Pancreas (tissue), 10 donors: ENCODE measurements at regions not wholly inside any gene's neighbourhood (a gene's known extent, or its start where the extent isn't known, plus 50 kb on each side); places are given as distances from the start of the nearest gene placed in this dataset.

Experiments
- ATAC-seq, 4 donors: fragments of 200-7000 bp; cut with Tn5 transposase; one replicate each; pipeline versions ENCODE4 v1.8.0 to v1.9.1; 2020; ENCODE audit warnings: mild to moderate bottlenecking in 4 of 4, moderate library complexity in 4 of 4
- DNase-seq, 6 donors: peaks; one replicate each; pipeline ENCODE4 v3.0.0-alpha.2; 2020
- FAIRE-seq: peaks from 2 replicates; lab custom pipeline; 2012; peaks lifted over from hg19 to GRCh38; lab: Jason Lieb, UNC
- H3K27ac ChIP-seq, 4 donors: fragments of 200-600 bp; sonication (generic); 1 replicate in 3 of 4; 2 replicates in 1 of 4; pipeline versions ENCODE4 v1.5.0 to v1.8.0; 2020
- H3K27me3 ChIP-seq, 4 donors: fragments of 200-600 bp; one replicate each; pipeline ENCODE4 v1.8.0; 2021
- H3K36me3 ChIP-seq, 3 donors: fragments of 200-600 bp; sonication (generic) in 1 of 3; one replicate each; pipeline versions ENCODE4 v1.5.0 to v1.8.0; 2020 to 2021
- H3K4me1 ChIP-seq, 3 donors: fragments of 200-600 bp; one replicate each; pipeline ENCODE4 v1.8.0; 2021
- H3K4me3 ChIP-seq, 4 donors: fragments of 200-600 bp; sonication (generic) in 2 of 4; one replicate each; pipeline versions ENCODE4 v1.5.0 to v1.8.0; 2020 to 2021
- H3K9me3 ChIP-seq, 4 donors: fragments of 200-600 bp; one replicate each; pipeline ENCODE4 v1.8.0; 2021
- WGBS, 2 donors: extraction: QIAGEN DNeasy Blood & Tissue Kit; methylation state at CpG; one replicate each; pipeline ENCODE4 v1.1.7; 2013; 5-methylcytosine and 5-hydroxymethylcytosine counted together
- intact Hi-C, 3 donors: fragments of 100-400 bp; cut with DNase I; formaldehyde crosslinking; loops; one replicate each; pipeline versions ENCODE4 v1.11.1 to v1.14.2; 2022
- TF ChIP-seq, protein P1 (sequence below), 4 donors: fragments of 200-600 bp; sonication (generic) in 3 of 4; IDR thresholded peaks; one replicate each; pipeline versions ENCODE4 v1.5.0 to v1.8.0; 2021; ENCODE audit warnings: antibody characterized with exemption in 4 of 4
- donor health status: healthy with polysubstance abuse.
- donor health status: DM: no; HTN: no; CAD: no; lungs with moderate emphysema.
- donor health status: DM: no; HTN: no; CAD: no.
- donor health status: control.
- donor health status: control.
- donor health status: Bipolar disorder and iron deficiency.
- donor health status: DM: yes; HTN: yes; CAD: no.
- donor health status: DM: no; HTN: no; CAD: no.
- donor health status: DM: no; HTN: no; CAD: no.
- donor health status: DM: yes; HTN: yes; CAD: no.

DNA sequence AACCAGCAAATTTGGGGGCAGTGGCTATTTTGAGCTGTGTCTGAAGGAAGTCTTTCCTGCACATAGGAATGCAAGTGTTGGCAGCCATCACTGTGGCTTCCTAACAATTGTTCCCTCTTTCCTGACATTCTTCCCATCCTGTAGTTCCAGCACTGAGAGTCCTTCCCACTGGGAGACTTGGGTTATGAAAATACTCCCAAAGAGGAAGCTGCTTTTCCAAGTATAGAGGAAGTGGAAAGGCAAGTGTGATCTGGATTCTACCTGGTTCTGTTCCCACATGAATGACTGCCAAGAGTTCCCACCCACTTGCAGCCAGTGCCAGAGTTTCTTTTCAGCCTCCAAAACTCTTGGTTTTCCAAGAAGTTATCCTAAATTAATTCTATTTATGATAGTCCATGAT is 98.5 kb upstream of the CD53 start:
- no peaks in the 10 kb centered on the region for H3K9me3 ChIP-seq
- FAIRE-seq (no peak), DNase-seq (no peak), ATAC-seq (no peak)
- TF ChIP-seq, protein P1, sequence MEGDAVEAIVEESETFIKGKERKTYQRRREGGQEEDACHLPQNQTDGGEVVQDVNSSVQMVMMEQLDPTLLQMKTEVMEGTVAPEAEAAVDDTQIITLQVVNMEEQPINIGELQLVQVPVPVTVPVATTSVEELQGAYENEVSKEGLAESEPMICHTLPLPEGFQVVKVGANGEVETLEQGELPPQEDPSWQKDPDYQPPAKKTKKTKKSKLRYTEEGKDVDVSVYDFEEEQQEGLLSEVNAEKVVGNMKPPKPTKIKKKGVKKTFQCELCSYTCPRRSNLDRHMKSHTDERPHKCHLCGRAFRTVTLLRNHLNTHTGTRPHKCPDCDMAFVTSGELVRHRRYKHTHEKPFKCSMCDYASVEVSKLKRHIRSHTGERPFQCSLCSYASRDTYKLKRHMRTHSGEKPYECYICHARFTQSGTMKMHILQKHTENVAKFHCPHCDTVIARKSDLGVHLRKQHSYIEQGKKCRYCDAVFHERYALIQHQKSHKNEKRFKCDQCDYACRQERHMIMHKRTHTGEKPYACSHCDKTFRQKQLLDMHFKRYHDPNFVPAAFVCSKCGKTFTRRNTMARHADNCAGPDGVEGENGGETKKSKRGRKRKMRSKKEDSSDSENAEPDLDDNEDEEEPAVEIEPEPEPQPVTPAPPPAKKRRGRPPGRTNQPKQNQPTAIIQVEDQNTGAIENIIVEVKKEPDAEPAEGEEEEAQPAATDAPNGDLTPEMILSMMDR (IDR thresholded peaks at IDR 0.05) = no peak
- intact Hi-C loops = loop anchor here in 1 of 3 donors (5.0 kb wide), 1 partner anchor 142 kb away; no protein-coding TSS in a partner anchor
- no peak overlapping the region for H3K4me3 ChIP-seq
- H3K4me1 ChIP-seq = no peaks in the 10 kb centered on the region
- no peak overlapping the region for H3K27ac ChIP-seq
- H3K27me3 ChIP-seq = no peaks in the 10 kb centered on the region
- no peaks in the 10 kb centered on the region for H3K36me3 ChIP-seq

GRCh38 chr1:110773813-110774212 is 99.1 kb upstream of the KCNA3 start:
- H3K36me3 ChIP-seq = no peaks in the 10 kb centered on the region
- TF ChIP-seq, protein P1 (IDR thresholded peaks at IDR 0.05) = no peak
- no peak for FAIRE-seq
- no peak for DNase-seq
- H3K4me1 ChIP-seq = no peaks in the 10 kb centered on the region
- no peak overlapping the region for H3K27ac ChIP-seq
- H3K27me3 ChIP-seq = no peaks in the 10 kb centered on the region
- no peak for ATAC-seq
- no peak overlapping the region for H3K4me3 ChIP-seq
- 45 to 49% methylated on average over 3 of the region's 3 CpGs for WGBS, 2 donors
- intact Hi-C loops = loop anchor here in 1 of 3 donors (5.0 kb wide), 1 partner anchor 142 kb away; no protein-coding TSS in a partner anchor
- H3K9me3 ChIP-seq = no peaks in the 10 kb centered on the region

- H3K4me1 ChIP-seq = no peaks in the 10 kb centered on the region
- TF ChIP-seq, protein P1 (IDR thresholded peaks at IDR 0.05) = no peak
- no peak for FAIRE-seq
- H3K27ac ChIP-seq = no peak overlapping the region
- ATAC-seq = no peak
- no peaks in the 10 kb centered on the region for H3K9me3 ChIP-seq
- no peaks in the 10 kb centered on the region for H3K36me3 ChIP-seq
- no peak for DNase-seq
- 65 to 72% methylated on average over 2 of the region's 2 CpGs for WGBS, 2 donors
- H3K27me3 ChIP-seq = peaks cover 0 to 5% (median 0%) of the 10 kb centered on the region in 4 donors
- intact Hi-C loops = loop anchor here in 1 of 3 donors (5.0 kb wide), 1 partner anchor 139 kb away; no protein-coding TSS in a partner anchor
- no peak overlapping the region for H3K4me3 ChIP-seq
Measured at GRCh38 chr1:110771245-110772022, 96.7 kb upstream of the KCNA3 start.

- Histone ChIP-seq H3K4me3 (no peak overlapping the region), H3K36me3 (no peaks in the 10 kb centered on the region), H3K27ac (no peak overlapping the region), H3K4me1 (no peaks in the 10 kb centered on the region), H3K9me3 (no peaks in the 10 kb centered on the region), H3K27me3 (peaks cover 0 to 7% (median 0%) of the 10 kb centered on the region in 4 donors)
- TF ChIP-seq, protein P1 (IDR thresholded peaks at IDR 0.05) = no peak
- intact Hi-C loops = loop anchor here in 1 of 3 donors (5.0 kb wide), 1 partner anchor 139 kb away; no protein-coding TSS in a partner anchor
- ATAC-seq (no peak), FAIRE-seq (no peak), DNase-seq (no peak)
- WGBS, 2 donors = 48% methylated on average over 2 of the region's 2 CpGs
Measured at GRCh38 chr1:110770832-110771231, 96.1 kb upstream of the KCNA3 start.

DNA sequence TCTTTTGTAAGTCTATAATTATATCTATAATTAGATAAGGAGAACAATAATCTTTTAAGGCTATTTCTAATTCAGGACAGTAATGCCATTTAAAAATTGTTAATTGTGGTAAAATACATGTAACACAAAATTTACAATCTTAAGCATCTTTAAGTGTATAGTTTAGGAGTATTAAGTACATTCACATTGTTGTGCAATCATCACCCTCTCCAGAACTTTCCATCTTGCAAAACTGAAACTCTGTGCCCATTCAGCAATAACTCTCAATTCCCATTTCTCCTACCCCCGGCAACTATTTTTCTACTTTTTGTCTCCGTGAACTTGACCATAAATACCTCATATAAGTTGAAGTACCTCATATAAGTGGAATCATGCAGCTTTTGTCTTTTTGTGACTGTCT is 93.9 kb upstream of the KCNA3 start:
- DNase-seq (no peak), ATAC-seq (no peak), FAIRE-seq (no peak)
- TF ChIP-seq, protein P1 (IDR thresholded peaks at IDR 0.05) = no peak
- intact Hi-C loops = loop anchor here in 2 of 3 donors (5.0 to 10.0 kb wide), 2 partner anchors 134 to 136 kb away; no protein-coding TSS in a partner anchor
- WGBS, 2 donors = 35 to 38% methylated on average over 2 of the region's 2 CpGs
- Histone ChIP-seq H3K36me3 (no peaks in the 10 kb centered on the region), H3K9me3 (no peaks in the 10 kb centered on the region), H3K27me3 (peaks cover 0 to 7% (median 0%) of the 10 kb centered on the region in 4 donors), H3K27ac (no peak overlapping the region), H3K4me3 (no peak overlapping the region), H3K4me1 (no peaks in the 10 kb centered on the region)
